ENCODE measurements at regions not wholly inside any gene's neighbourhood (a gene's known extent, or its start where the extent isn't known, plus 50 kb on each side); places are given as distances from the start of the nearest gene placed in this dataset.

DNA sequence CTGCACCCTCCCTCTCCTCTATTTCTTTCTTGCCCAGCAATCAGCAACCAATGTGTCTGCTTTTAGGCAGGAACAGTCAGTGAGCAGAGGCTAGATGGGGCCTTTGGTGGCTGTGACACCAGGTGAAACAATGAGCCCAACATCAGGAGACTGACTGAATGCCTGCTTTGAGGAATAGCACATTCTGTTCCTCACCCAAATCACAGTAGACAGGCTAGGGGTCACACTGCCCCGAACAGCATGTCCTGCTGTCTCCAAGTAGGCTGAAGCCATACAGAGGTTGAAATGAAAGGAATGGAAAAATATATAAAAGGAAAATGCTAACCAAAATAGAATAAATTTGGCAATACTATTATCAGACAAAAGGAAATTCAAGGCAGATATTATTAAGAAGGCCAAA is 122.5 kb upstream of the GDNF start:
- H3F3A ChIP-seq (replicated peaks; ENCODE audit: low read depth): no peaks in the 10 kb centered on the region
- peaks cover 13% of the 10 kb centered on the region; the same call in 2 of the 3 replicates for H3K36me3 Mint-ChIP-seq (ENCODE audit: low read depth)
- peaks cover 12% of the 10 kb centered on the region; the same call in 1 of the 2 replicates for H3K36me3 ChIP-seq (ENCODE audit: insufficient read depth)
- H3K4me2 ChIP-seq: no peak overlapping the region
- H3K4me1 Mint-ChIP-seq: no peaks in the 10 kb centered on the region
- peaks cover 2% of the 10 kb centered on the region; the same call in 1 of the 2 replicates for H3K4me1 ChIP-seq (ENCODE audit: insufficient read depth)
- no peaks in the 10 kb centered on the region for H4K20me1 ChIP-seq (replicated peaks; ENCODE audit: insufficient read depth)
- TF ChIP-seq, protein P1, sequence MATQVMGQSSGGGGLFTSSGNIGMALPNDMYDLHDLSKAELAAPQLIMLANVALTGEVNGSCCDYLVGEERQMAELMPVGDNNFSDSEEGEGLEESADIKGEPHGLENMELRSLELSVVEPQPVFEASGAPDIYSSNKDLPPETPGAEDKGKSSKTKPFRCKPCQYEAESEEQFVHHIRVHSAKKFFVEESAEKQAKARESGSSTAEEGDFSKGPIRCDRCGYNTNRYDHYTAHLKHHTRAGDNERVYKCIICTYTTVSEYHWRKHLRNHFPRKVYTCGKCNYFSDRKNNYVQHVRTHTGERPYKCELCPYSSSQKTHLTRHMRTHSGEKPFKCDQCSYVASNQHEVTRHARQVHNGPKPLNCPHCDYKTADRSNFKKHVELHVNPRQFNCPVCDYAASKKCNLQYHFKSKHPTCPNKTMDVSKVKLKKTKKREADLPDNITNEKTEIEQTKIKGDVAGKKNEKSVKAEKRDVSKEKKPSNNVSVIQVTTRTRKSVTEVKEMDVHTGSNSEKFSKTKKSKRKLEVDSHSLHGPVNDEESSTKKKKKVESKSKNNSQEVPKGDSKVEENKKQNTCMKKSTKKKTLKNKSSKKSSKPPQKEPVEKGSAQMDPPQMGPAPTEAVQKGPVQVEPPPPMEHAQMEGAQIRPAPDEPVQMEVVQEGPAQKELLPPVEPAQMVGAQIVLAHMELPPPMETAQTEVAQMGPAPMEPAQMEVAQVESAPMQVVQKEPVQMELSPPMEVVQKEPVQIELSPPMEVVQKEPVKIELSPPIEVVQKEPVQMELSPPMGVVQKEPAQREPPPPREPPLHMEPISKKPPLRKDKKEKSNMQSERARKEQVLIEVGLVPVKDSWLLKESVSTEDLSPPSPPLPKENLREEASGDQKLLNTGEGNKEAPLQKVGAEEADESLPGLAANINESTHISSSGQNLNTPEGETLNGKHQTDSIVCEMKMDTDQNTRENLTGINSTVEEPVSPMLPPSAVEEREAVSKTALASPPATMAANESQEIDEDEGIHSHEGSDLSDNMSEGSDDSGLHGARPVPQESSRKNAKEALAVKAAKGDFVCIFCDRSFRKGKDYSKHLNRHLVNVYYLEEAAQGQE (IDR thresholded peaks at IDR 0.05; ENCODE audit: unreplicated experiment): no peak
- no peak overlapping the region for H3K27ac ChIP-seq (ENCODE audit: low read depth)
- H3K27ac Mint-ChIP-seq: no peak overlapping the region
- 0 out of 2 replicates have a peak, but pooled peaks cover 5% of the 10 kb centered on the region for H3K9me2 ChIP-seq (ENCODE audit: insufficient read depth)
- no peak overlapping the region for H3K4me3 Mint-ChIP-seq
- peaks cover 20% of the 10 kb centered on the region for H3K9me3 Mint-ChIP-seq
- no peak overlapping the region for H3K4me3 ChIP-seq
- ATAC-seq (no peak), DNase-seq (ENCODE audit: low spot score) (no peak)
- no peak overlapping the region for H2AFZ ChIP-seq
- no peaks in the 10 kb centered on the region for H3K79me2 ChIP-seq (replicated peaks; ENCODE audit: insufficient read depth)
- H3K27me3 ChIP-seq (ENCODE audit: insufficient read depth): no peaks in the 10 kb centered on the region
- H3K27me3 Mint-ChIP-seq (ENCODE audit: insufficient read depth, low read depth, poor library complexity): peaks cover 6% of the 10 kb centered on the region

DNA sequence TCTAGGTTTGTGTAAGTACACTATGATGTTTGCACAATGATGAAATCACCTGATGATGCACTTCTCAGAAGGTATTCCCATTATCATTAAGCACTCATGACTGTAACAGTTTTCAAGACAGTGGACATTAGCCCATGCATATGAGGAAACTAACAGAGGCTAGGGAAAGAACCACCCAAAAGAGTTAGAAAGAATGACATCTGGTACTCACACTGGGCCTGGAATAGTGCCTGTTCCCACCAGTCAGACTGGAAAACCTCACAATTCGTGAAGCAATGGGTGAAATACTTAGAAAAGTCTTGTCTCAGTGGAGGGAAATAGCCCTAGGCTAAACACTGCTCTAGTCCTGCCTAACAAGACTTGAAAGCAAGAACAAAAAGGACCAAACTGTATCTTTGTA is 117.4 kb upstream of the GDNF start:
- H3K27me3 Mint-ChIP-seq (ENCODE audit: insufficient read depth, low read depth, poor library complexity): peaks cover 6% of the 10 kb centered on the region
- H3K9me3 Mint-ChIP-seq: peaks cover 20% of the 10 kb centered on the region
- no peak for ATAC-seq
- no peak overlapping the region for H3K4me3 Mint-ChIP-seq
- Histone ChIP-seq H3K27me3 (ENCODE audit: insufficient read depth) (no peaks in the 10 kb centered on the region), H3K27ac (ENCODE audit: low read depth) (no peak overlapping the region), H3K4me1 (ENCODE audit: insufficient read depth) (no peaks in the 10 kb centered on the region), H4K20me1 (replicated peaks; ENCODE audit: insufficient read depth) (no peaks in the 10 kb centered on the region), H3K79me2 (replicated peaks; ENCODE audit: insufficient read depth) (no peaks in the 10 kb centered on the region), H3K9me2 (ENCODE audit: insufficient read depth) (no peaks in the 10 kb centered on the region; the same call in 1 of the 2 replicates), H3K4me3 (no peak overlapping the region), H3K36me3 (ENCODE audit: insufficient read depth) (peaks cover 12% of the 10 kb centered on the region; the same call in 1 of the 2 replicates), H2AFZ (no peak overlapping the region), H3F3A (replicated peaks; ENCODE audit: low read depth) (no peaks in the 10 kb centered on the region), H3K4me2 (no peak overlapping the region)
- no peak for DNase-seq (ENCODE audit: low spot score)
- H3K4me1 Mint-ChIP-seq: no peaks in the 10 kb centered on the region
- no peak overlapping the region for H3K27ac Mint-ChIP-seq
- peaks cover 13% of the 10 kb centered on the region; the same call in 2 of the 3 replicates for H3K36me3 Mint-ChIP-seq (ENCODE audit: low read depth)
- TF ChIP-seq EZH2 (IDR thresholded peaks at IDR 0.05; ENCODE audit: low read depth, unreplicated experiment) (no peak), ZNF331 (CRISPR knock-in tag; IDR thresholded peaks at IDR 0.05; ENCODE audit: low read depth) (no peak), STAT1 (IDR thresholded peaks at IDR 0.05; ENCODE audit: unreplicated experiment) (no peak), CREB1 (CRISPR knock-in tag; IDR thresholded peaks at IDR 0.05; ENCODE audit: low read depth) (no peak), ZNF114 (CRISPR knock-in tag; IDR thresholded peaks at IDR 0.05) (no peak), EZH2phosphoT487 (IDR thresholded peaks at IDR 0.05; ENCODE audit: unreplicated experiment) (no peak), CTCF (conservative IDR thresholded peaks at IDR 0.05; ENCODE audit: low read depth in 2 of 2) (no peak), NANOG (IDR thresholded peaks at IDR 0.05; ENCODE audit: borderline replicate concordance) (no peak), POLR2AphosphoS5 (IDR thresholded peaks at IDR 0.05; ENCODE audit: low read depth) (no peak)
- TF ChIP-seq, protein P2, sequence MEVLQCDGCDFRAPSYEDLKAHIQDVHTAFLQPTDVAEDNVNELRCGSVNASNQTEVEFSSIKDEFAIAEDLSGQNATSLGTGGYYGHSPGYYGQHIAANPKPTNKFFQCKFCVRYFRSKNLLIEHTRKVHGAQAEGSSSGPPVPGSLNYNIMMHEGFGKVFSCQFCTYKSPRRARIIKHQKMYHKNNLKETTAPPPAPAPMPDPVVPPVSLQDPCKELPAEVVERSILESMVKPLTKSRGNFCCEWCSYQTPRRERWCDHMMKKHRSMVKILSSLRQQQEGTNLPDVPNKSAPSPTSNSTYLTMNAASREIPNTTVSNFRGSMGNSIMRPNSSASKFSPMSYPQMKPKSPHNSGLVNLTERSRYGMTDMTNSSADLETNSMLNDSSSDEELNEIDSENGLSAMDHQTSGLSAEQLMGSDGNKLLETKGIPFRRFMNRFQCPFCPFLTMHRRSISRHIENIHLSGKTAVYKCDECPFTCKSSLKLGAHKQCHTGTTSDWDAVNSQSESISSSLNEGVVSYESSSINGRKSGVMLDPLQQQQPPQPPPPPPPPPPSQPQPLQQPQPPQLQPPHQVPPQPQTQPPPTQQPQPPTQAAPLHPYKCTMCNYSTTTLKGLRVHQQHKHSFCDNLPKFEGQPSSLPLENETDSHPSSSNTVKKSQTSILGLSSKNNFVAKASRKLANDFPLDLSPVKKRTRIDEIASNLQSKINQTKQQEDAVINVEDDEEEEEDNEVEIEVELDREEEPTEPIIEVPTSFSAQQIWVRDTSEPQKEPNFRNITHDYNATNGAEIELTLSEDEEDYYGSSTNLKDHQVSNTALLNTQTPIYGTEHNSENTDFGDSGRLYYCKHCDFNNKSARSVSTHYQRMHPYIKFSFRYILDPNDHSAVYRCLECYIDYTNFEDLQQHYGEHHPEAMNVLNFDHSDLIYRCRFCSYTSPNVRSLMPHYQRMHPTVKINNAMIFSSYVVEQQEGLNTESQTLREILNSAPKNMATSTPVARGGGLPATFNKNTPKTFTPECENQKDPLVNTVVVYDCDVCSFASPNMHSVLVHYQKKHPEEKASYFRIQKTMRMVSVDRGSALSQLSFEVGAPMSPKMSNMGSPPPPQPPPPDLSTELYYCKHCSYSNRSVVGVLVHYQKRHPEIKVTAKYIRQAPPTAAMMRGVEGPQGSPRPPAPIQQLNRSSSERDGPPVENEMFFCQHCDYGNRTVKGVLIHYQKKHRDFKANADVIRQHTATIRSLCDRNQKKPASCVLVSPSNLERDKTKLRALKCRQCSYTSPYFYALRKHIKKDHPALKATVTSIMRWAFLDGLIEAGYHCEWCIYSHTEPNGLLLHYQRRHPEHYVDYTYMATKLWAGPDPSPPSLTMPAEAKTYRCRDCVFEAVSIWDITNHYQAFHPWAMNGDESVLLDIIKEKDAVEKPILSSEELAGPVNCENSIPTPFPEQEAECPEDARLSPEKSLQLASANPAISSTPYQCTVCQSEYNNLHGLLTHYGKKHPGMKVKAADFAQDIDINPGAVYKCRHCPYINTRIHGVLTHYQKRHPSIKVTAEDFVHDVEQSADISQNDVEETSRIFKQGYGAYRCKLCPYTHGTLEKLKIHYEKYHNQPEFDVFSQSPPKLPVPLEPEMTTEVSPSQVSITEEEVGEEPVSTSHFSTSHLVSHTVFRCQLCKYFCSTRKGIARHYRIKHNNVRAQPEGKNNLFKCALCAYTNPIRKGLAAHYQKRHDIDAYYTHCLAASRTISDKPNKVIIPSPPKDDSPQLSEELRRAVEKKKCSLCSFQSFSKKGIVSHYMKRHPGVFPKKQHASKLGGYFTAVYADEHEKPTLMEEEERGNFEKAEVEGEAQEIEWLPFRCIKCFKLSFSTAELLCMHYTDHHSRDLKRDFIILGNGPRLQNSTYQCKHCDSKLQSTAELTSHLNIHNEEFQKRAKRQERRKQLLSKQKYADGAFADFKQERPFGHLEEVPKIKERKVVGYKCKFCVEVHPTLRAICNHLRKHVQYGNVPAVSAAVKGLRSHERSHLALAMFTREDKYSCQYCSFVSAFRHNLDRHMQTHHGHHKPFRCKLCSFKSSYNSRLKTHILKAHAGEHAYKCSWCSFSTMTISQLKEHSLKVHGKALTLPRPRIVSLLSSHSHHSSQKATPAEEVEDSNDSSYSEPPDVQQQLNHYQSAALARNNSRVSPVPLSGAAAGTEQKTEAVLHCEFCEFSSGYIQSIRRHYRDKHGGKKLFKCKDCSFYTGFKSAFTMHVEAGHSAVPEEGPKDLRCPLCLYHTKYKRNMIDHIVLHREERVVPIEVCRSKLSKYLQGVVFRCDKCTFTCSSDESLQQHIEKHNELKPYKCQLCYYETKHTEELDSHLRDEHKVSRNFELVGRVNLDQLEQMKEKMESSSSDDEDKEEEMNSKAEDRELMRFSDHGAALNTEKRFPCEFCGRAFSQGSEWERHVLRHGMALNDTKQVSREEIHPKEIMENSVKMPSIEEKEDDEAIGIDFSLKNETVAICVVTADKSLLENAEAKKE (CRISPR knock-in tag; IDR thresholded peaks at IDR 0.05): no peak
